ENCODE measurements at regions not wholly inside any gene's neighbourhood (a gene's known extent, or its start where the extent isn't known, plus 50 kb on each side); places are given as distances from the start of the nearest gene placed in this dataset.

DNA sequence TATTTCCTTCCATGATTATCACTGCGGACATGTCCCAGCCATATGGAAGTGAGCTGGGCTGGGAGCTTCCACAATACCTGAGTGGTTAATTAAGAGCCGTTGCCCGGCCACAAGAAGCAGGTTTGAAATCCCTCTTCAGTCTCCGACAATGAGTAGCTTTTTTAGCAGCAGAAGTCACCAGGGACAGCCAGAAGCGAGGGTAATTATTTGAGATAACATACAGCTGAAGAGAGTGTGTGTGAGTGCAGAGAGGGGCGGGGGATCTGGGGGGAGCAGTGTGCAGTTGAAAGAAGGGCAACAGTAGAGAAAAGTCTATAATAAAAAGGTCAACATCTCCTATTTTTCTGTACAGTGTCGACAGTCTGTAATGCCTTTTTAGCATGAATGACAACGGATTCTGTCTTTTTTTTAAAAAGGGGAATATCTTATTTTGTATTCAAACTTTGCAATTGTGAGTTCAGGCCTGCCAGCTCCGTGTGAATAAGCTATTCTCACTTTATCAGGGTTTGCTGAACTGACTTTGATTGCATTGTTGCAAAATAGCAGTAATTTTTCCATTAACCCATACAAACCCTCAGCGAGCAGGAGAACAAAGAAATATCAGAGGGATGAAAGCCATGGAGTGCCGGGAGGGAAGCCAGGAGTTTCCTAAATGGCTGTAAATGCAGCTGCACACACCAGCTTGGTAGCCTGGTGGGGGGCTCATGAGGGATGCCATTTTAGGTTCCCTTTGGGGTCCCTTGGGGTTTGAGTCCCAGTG lies 220.3 kb upstream of the IRX3 start:
- TF ChIP-seq POLR2A (IDR thresholded peaks at IDR 0.05) = no peak
- TF ChIP-seq, protein P1, sequence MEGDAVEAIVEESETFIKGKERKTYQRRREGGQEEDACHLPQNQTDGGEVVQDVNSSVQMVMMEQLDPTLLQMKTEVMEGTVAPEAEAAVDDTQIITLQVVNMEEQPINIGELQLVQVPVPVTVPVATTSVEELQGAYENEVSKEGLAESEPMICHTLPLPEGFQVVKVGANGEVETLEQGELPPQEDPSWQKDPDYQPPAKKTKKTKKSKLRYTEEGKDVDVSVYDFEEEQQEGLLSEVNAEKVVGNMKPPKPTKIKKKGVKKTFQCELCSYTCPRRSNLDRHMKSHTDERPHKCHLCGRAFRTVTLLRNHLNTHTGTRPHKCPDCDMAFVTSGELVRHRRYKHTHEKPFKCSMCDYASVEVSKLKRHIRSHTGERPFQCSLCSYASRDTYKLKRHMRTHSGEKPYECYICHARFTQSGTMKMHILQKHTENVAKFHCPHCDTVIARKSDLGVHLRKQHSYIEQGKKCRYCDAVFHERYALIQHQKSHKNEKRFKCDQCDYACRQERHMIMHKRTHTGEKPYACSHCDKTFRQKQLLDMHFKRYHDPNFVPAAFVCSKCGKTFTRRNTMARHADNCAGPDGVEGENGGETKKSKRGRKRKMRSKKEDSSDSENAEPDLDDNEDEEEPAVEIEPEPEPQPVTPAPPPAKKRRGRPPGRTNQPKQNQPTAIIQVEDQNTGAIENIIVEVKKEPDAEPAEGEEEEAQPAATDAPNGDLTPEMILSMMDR (IDR thresholded peaks at IDR 0.05) = no peak
- no peaks in the 10 kb centered on the region for H3K4me1 ChIP-seq
- H3K27me3 ChIP-seq = peaks cover 0 to 58% (median 0%) of the 10 kb centered on the region in 4 donors
- H3K4me3 ChIP-seq = no peak overlapping the region
- 54 to 58% methylated on average over 11 of the region's 11 CpGs for WGBS, 2 donors
- no peak overlapping the region for H3K27ac ChIP-seq
- H3K36me3 ChIP-seq = no peaks in the 10 kb centered on the region
- no peak for DNase-seq
- intact Hi-C loops (cut with DNase I) = no loop called here
- no peaks in the 10 kb centered on the region for H3K9me3 ChIP-seq

GRCh38 chr16:54506214-54506580 lies 219.6 kb upstream of the IRX3 start:
- no peak for TF ChIP-seq POLR2A (IDR thresholded peaks at IDR 0.05)
- TF ChIP-seq, protein P1 (IDR thresholded peaks at IDR 0.05) = no peak
- H3K4me3 ChIP-seq = no peak overlapping the region
- intact Hi-C loops (cut with DNase I) = no loop called here

DNA sequence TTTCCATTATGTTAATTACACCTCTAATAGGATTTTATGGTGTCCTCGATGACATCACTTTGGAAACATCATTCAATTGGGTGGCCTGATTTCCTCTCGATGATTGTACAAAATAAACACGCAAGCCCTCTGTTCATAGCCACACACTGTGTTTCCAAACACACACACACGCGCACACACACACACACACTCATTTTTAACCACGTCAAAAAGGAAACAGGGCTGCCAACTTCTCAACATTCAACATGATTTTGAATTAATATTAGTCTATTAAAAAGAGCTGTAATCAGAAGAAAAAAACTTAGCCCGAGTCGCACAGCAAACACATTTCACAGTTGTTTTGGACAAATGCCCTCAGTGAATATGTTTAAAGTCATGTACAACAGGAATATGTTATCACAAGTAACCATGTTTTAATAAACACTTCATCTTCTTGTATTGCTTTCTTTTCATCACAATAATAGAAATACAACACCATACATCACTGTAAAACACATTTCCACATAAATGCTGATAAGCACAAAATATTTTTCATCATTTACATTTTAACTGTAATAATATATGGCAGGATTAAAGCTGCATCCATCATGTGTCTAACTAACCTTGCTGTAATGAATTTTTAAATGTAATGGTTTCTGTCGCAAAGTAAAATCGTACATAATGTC lies 219.1 kb upstream of the IRX3 start:
- Histone ChIP-seq H3K27me3 (peaks cover 0 to 58% (median 0%) of the 10 kb centered on the region in 4 donors), H3K9me3 (no peaks in the 10 kb centered on the region), H3K27ac (no peak overlapping the region), H3K36me3 (no peaks in the 10 kb centered on the region), H3K4me1 (no peaks in the 10 kb centered on the region), H3K4me3 (no peak overlapping the region)
- intact Hi-C loops (cut with DNase I) = no loop called here
- 61 to 62% methylated on average over 10 of the region's 10 CpGs for WGBS, 2 donors
- DNase-seq = no peak
- TF ChIP-seq, protein P1 (IDR thresholded peaks at IDR 0.05) = no peak
- no peak for TF ChIP-seq POLR2A (IDR thresholded peaks at IDR 0.05)

More at GRCh38 chr16:54506214-54506580, 219.6 kb upstream of the IRX3 start:
- no peaks in the 10 kb centered on the region for H3K9me3 ChIP-seq
- WGBS, 2 donors = 79% methylated on average over 8 of the region's 8 CpGs
- no peak overlapping the region for H3K27ac ChIP-seq
- H3K36me3 ChIP-seq = no peaks in the 10 kb centered on the region
- no peaks in the 10 kb centered on the region for H3K4me1 ChIP-seq
- DNase-seq = no peak
- H3K27me3 ChIP-seq = peaks cover 0 to 58% (median 0%) of the 10 kb centered on the region in 4 donors

DNA sequence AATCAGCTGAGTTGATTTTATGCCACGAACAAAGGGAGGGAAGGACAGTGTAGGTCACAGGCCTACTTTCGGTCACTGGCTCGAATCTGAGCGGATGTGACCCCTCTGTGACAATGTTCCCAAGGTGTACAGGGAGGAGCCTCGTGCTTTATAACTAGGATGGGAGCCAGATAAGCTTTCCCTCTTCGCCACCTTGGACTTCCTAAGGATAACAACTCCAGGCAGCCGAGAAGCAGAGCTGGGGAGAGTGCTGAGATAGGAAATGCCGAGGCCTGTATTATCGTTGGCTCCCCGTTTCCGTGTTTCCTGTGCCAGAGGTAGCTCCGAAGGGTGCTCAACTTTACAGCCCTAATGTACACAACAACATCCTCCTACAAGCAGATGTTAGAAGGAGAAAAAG lies 217.8 kb upstream of the IRX3 start:
- Histone ChIP-seq H3K27ac (no peak overlapping the region), H3K36me3 (no peaks in the 10 kb centered on the region), H3K4me3 (no peak overlapping the region), H3K9me3 (no peaks in the 10 kb centered on the region), H3K27me3 (peaks cover 0 to 46% (median 0%) of the 10 kb centered on the region in 4 donors), H3K4me1 (no peaks in the 10 kb centered on the region)
- intact Hi-C loops (cut with DNase I) = no loop called here
- no peak for DNase-seq
- TF ChIP-seq, protein P1 (IDR thresholded peaks at IDR 0.05) = no peak
- TF ChIP-seq POLR2A (IDR thresholded peaks at IDR 0.05) = no peak
- 44 to 61% methylated on average over 11 to 12 of the region's 12 CpGs for WGBS, 2 donors

DNA sequence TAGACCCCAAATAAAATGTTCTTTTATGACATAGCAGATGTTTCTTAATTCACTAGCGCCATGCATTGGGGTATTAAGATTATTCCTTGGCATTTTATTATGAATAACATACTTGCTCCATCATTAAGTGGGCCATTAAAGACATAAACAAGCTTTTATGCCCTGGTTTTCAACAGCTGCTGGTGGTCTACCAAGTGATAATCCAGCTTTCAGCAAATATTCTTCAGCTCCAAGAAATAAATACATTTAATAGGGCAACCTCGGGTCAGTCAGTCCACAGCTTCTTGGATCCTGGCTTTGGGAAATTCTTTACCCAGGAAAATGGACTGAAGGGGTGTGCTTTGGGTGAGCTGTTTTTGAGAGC lies 217.3 kb upstream of the IRX3 start:
- intact Hi-C loops (cut with DNase I) = no loop called here
- Histone ChIP-seq H3K4me3 (no peak overlapping the region), H3K27ac (no peak overlapping the region), H3K36me3 (no peaks in the 10 kb centered on the region), H3K27me3 (peaks cover 0 to 41% (median 0%) of the 10 kb centered on the region in 4 donors), H3K4me1 (no peaks in the 10 kb centered on the region), H3K9me3 (peaks cover 0 to 3% (median 0%) of the 10 kb centered on the region in 3 donors)
- 57 to 75% methylated on average over 2 of the region's 2 CpGs for WGBS, 2 donors
- no peak for DNase-seq
- TF ChIP-seq, protein P1 (IDR thresholded peaks at IDR 0.05) = no peak
- no peak for TF ChIP-seq POLR2A (IDR thresholded peaks at IDR 0.05)
